ENCODE measurements at regions not wholly inside any gene's neighbourhood (a gene's known extent, or its start where the extent isn't known, plus 50 kb on each side); places are given as distances from the start of the nearest gene placed in this dataset.

- DNase-seq (ENCODE audit: low read depth) = no peak
- no peak overlapping the region for H3K4me3 ChIP-seq (ENCODE audit: low read depth, low read length)
- no peak for TF ChIP-seq CTCF (conservative IDR thresholded peaks at IDR 0.05; ENCODE audit: low read depth, low read length)
These were observed 324.6 kb upstream of the TYRP1 start for GRCh38 chr9:12368569-12368968.

GRCh38 chr9:12391839-12392509 is 301.2 kb upstream of the TYRP1 start:
- no peak for DNase-seq (ENCODE audit: low read depth)
- TF ChIP-seq CTCF (conservative IDR thresholded peaks at IDR 0.05; ENCODE audit: low read depth, low read length) = no peak
- no peak overlapping the region for H3K4me3 ChIP-seq (ENCODE audit: low read depth, low read length)

GRCh38 chr9:12394105-12394504 is 299.1 kb upstream of the TYRP1 start:
- no peak for TF ChIP-seq CTCF (conservative IDR thresholded peaks at IDR 0.05; ENCODE audit: low read depth, low read length)
- no peak overlapping the region for H3K4me3 ChIP-seq (ENCODE audit: low read depth, low read length)
- DNase-seq (ENCODE audit: low read depth) = no peak

- DNase-seq (ENCODE audit: low read depth) = no peak
These were observed 289.5 kb upstream of the TYRP1 start for GRCh38 chr9:12403721-12404120.

GRCh38 chr9:12413986-12414385 is 279.2 kb upstream of the TYRP1 start:
- TF ChIP-seq CTCF (conservative IDR thresholded peaks at IDR 0.05; ENCODE audit: low read depth, low read length) = no peak
- DNase-seq (ENCODE audit: low read depth) = no peak
- H3K4me3 ChIP-seq (ENCODE audit: low read depth, low read length) = no peak overlapping the region

More at GRCh38 chr9:12403721-12404120, 289.5 kb upstream of the TYRP1 start:
- no peak for TF ChIP-seq CTCF (conservative IDR thresholded peaks at IDR 0.05; ENCODE audit: low read depth, low read length)
- no peak overlapping the region for H3K4me3 ChIP-seq (ENCODE audit: low read depth, low read length)

GRCh38 chr9:12414514-12414913 is 278.7 kb upstream of the TYRP1 start:
- H3K4me3 ChIP-seq (ENCODE audit: low read depth, low read length) = no peak overlapping the region
- no peak for TF ChIP-seq CTCF (conservative IDR thresholded peaks at IDR 0.05; ENCODE audit: low read depth, low read length)

GRCh38 chr9:12415361-12415760 is 277.8 kb upstream of the TYRP1 start:
- no peak overlapping the region for H3K4me3 ChIP-seq (ENCODE audit: low read depth, low read length)
- DNase-seq (ENCODE audit: low read depth) = no peak
- TF ChIP-seq CTCF (conservative IDR thresholded peaks at IDR 0.05; ENCODE audit: low read depth, low read length) = no peak

More at GRCh38 chr9:12414514-12414913, 278.7 kb upstream of the TYRP1 start:
- no peak for DNase-seq (ENCODE audit: low read depth)
